ENCODE measurements at regions not wholly inside any gene's neighbourhood (a gene's known extent, or its start where the extent isn't known, plus 50 kb on each side); places are given as distances from the start of the nearest gene placed in this dataset.

GRCh38 chr1:232519186-232519585 is 110.7 kb downstream of the SIPA1L2 start:
- no peak for DNase-seq (ENCODE audit: low spot score)

- no peak for DNase-seq (ENCODE audit: low spot score)
These were observed 111.6 kb downstream of the SIPA1L2 start for GRCh38 chr1:232518349-232518748.

GRCh38 chr1:232517204-232517603 is 112.7 kb downstream of the SIPA1L2 start:
- no peak for DNase-seq (ENCODE audit: low spot score)

- DNase-seq (ENCODE audit: low spot score) = no peak
These were observed 114.2 kb downstream of the SIPA1L2 start for GRCh38 chr1:232515706-232516105.

GRCh38 chr1:232512712-232513111 is 117.2 kb downstream of the SIPA1L2 start:
- no peak for DNase-seq (ENCODE audit: low spot score)

GRCh38 chr1:232511172-232511571 is 118.8 kb downstream of the SIPA1L2 start:
- DNase-seq (ENCODE audit: low spot score) = no peak

GRCh38 chr1:232510367-232511110 is 119.4 kb downstream of the SIPA1L2 start:
- no peak for DNase-seq (ENCODE audit: low spot score)

- no peak for DNase-seq (ENCODE audit: low spot score)
These were observed 120.4 kb downstream of the SIPA1L2 start for GRCh38 chr1:232509570-232509969.

GRCh38 chr1:232508130-232508701 is 121.7 kb downstream of the SIPA1L2 start:
- DNase-seq (ENCODE audit: low spot score) = peak; percentile 2

- no peak for DNase-seq (ENCODE audit: low spot score)
These were observed 122.4 kb downstream of the SIPA1L2 start for GRCh38 chr1:232507571-232507970.

- no peak for DNase-seq (ENCODE audit: low spot score)
These were observed 124.0 kb downstream of the SIPA1L2 start for GRCh38 chr1:232505884-232506283.

GRCh38 chr1:232504651-232505050 is 125.3 kb downstream of the SIPA1L2 start:
- no peak for DNase-seq (ENCODE audit: low spot score)

- no peak for DNase-seq (ENCODE audit: low spot score)
These were observed 126.4 kb downstream of the SIPA1L2 start for GRCh38 chr1:232503497-232503896.

- DNase-seq (ENCODE audit: low spot score) = no peak
These were observed 128.1 kb downstream of the SIPA1L2 start for GRCh38 chr1:232501854-232502253.

GRCh38 chr1:232499188-232499587 is 130.7 kb downstream of the SIPA1L2 start:
- no peak for DNase-seq (ENCODE audit: low spot score)

GRCh38 chr1:232493869-232494268 is 136.1 kb downstream of the SIPA1L2 start:
- no peak for DNase-seq (ENCODE audit: low spot score)

GRCh38 chr1:232489256-232489655 is 140.7 kb downstream of the SIPA1L2 start:
- no peak for DNase-seq (ENCODE audit: low spot score)

- no peak for DNase-seq (ENCODE audit: low spot score)
These were observed 142.7 kb downstream of the SIPA1L2 start for GRCh38 chr1:232487236-232487635.

- DNase-seq (ENCODE audit: low spot score) = no peak
These were observed 143.3 kb downstream of the SIPA1L2 start for GRCh38 chr1:232486454-232487207.

GRCh38 chr1:232486006-232486405 is 143.9 kb downstream of the SIPA1L2 start:
- DNase-seq (ENCODE audit: low spot score) = no peak

GRCh38 chr1:232484856-232485255 is 145.1 kb downstream of the SIPA1L2 start:
- no peak for DNase-seq (ENCODE audit: low spot score)

GRCh38 chr1:232483826-232484225 is 146.1 kb downstream of the SIPA1L2 start:
- no peak for DNase-seq (ENCODE audit: low spot score)

- no peak for DNase-seq (ENCODE audit: low spot score)
These were observed 148.8 kb downstream of the SIPA1L2 start for GRCh38 chr1:232481091-232481490.

All from HT-29 (cell line).